Stomach (tissue), 4 donors: ENCODE measurements at regions not wholly inside any gene's neighbourhood (a gene's known extent, or its start where the extent isn't known, plus 50 kb on each side); places are given as distances from the start of the nearest gene placed in this dataset.

ENCODE experiments used
- EP300 ChIP-seq: sonication (generic); formaldehyde crosslinking; IDR thresholded peaks from one replicate; pipeline ENCODE4 v1.6.1; 2017; ENCODE audit warnings: antibody characterized with exemption
- POLR2A ChIP-seq, 4 donors: fragments of 450-650 bp; IDR thresholded peaks; one replicate each; pipeline ENCODE4 v1.6.1; 2016; ENCODE audit warnings: antibody characterized with exemption in 4 of 4, control low read depth in 2 of 4, mild to moderate bottlenecking in 1 of 4, moderate library complexity in 1 of 4
- TF ChIP-seq, protein P1 (sequence below), 7 experiments: fragments of 450-650 bp in 4 of 7; fragments of 200-600 bp in 3 of 7; sonication (generic) in 3 of 7; IDR thresholded peaks; one replicate each; pipeline ENCODE4 v1.5.1; 2016 to 2019; ENCODE audit warnings: antibody characterized with exemption in 7 of 7, control low read depth in 2 of 7, mild to moderate bottlenecking in 1 of 7

- TF ChIP-seq, protein P1, sequence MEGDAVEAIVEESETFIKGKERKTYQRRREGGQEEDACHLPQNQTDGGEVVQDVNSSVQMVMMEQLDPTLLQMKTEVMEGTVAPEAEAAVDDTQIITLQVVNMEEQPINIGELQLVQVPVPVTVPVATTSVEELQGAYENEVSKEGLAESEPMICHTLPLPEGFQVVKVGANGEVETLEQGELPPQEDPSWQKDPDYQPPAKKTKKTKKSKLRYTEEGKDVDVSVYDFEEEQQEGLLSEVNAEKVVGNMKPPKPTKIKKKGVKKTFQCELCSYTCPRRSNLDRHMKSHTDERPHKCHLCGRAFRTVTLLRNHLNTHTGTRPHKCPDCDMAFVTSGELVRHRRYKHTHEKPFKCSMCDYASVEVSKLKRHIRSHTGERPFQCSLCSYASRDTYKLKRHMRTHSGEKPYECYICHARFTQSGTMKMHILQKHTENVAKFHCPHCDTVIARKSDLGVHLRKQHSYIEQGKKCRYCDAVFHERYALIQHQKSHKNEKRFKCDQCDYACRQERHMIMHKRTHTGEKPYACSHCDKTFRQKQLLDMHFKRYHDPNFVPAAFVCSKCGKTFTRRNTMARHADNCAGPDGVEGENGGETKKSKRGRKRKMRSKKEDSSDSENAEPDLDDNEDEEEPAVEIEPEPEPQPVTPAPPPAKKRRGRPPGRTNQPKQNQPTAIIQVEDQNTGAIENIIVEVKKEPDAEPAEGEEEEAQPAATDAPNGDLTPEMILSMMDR (IDR thresholded peaks at IDR 0.05) = no peak
- TF ChIP-seq EP300 (no peak), POLR2A (IDR thresholded peaks at IDR 0.05) (no peak)
These were observed 166.5 kb downstream of the FGF18 start for GRCh38 chr5:171585981-171586380.
